ENCODE measurements at regions not wholly inside any gene's neighbourhood (a gene's known extent, or its start where the extent isn't known, plus 50 kb on each side); places are given as distances from the start of the nearest gene placed in this dataset.

- TF ChIP-seq CTCF (IDR thresholded peaks at IDR 0.05) (no peak), POLR2A (IDR thresholded peaks at IDR 0.05) (no peak)
These were observed 131.3 kb upstream of the CBLN2 start for GRCh38 chr18:72675394-72675793.
